Heart left ventricle (tissue), 13 donors: ENCODE measurements at regions not wholly inside any gene's neighbourhood (a gene's known extent, or its start where the extent isn't known, plus 50 kb on each side); places are given as distances from the start of the nearest gene placed in this dataset.

Experiments used
- POLR2A ChIP-seq, 2 donors: fragments of 450-650 bp; IDR thresholded peaks; one replicate each; pipeline ENCODE4 v1.6.1; 2017; ENCODE audit warnings: antibody characterized with exemption in 2 of 2, mild to moderate bottlenecking in 2 of 2, moderate library complexity in 2 of 2
- TF ChIP-seq, protein P1 (sequence below), 12 donors: fragments of 200-600 bp; sonication (generic) in 4 of 12; IDR thresholded peaks; one replicate each; pipeline versions ENCODE4 v1.5.0 to v1.8.0; 2018 to 2022; ENCODE audit warnings: antibody characterized with exemption in 12 of 12, mild to moderate bottlenecking in 5 of 12
- donor health status: ischemic (EF 13 %, LVEDD 7.1; RV severe dilation, severe dysfunction).
- donor health status: DM: no; HTN: yes; CAD: no.
- donor health status: DM: no; HTN: no; CAD: no.
- donor health status: ischemic (EF 25% LVEDD 6.9; RV normal size, moderate dysfunction).
- donor health status: ischemic (EF 25% LVEDD 5.7; RV mildly dilated, moderate dysfunction).
- donor health status: ischemic (EF 35%, LVEDD 5.7; RV mildly dilated, moderate dysfunction).
- donor health status: nonischemic (EF 11% LVEDD 7.7; RV severe dilation, severe dysfunction).
- donor health status: DM: yes; HTN: yes; CAD: no.
- donor health status: PGD.
- donor health status: ischemic (EF 29% LVEDD 5.4; RV normal size, mild dysfunction).
- donor health status: nonischemic (EF 23%, LVEDD 6.1; RV moderate dilation, normal function).

GRCh38 chr2:144834363-144834762 is 314.4 kb upstream of the ZEB2 start:
- TF ChIP-seq, protein P1, sequence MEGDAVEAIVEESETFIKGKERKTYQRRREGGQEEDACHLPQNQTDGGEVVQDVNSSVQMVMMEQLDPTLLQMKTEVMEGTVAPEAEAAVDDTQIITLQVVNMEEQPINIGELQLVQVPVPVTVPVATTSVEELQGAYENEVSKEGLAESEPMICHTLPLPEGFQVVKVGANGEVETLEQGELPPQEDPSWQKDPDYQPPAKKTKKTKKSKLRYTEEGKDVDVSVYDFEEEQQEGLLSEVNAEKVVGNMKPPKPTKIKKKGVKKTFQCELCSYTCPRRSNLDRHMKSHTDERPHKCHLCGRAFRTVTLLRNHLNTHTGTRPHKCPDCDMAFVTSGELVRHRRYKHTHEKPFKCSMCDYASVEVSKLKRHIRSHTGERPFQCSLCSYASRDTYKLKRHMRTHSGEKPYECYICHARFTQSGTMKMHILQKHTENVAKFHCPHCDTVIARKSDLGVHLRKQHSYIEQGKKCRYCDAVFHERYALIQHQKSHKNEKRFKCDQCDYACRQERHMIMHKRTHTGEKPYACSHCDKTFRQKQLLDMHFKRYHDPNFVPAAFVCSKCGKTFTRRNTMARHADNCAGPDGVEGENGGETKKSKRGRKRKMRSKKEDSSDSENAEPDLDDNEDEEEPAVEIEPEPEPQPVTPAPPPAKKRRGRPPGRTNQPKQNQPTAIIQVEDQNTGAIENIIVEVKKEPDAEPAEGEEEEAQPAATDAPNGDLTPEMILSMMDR (IDR thresholded peaks at IDR 0.05) = no peak
- TF ChIP-seq POLR2A (IDR thresholded peaks at IDR 0.05) = no peak
